ENCODE measurements at regions not wholly inside any gene's neighbourhood (a gene's known extent, or its start where the extent isn't known, plus 50 kb on each side); places are given as distances from the start of the nearest gene placed in this dataset.

DNA sequence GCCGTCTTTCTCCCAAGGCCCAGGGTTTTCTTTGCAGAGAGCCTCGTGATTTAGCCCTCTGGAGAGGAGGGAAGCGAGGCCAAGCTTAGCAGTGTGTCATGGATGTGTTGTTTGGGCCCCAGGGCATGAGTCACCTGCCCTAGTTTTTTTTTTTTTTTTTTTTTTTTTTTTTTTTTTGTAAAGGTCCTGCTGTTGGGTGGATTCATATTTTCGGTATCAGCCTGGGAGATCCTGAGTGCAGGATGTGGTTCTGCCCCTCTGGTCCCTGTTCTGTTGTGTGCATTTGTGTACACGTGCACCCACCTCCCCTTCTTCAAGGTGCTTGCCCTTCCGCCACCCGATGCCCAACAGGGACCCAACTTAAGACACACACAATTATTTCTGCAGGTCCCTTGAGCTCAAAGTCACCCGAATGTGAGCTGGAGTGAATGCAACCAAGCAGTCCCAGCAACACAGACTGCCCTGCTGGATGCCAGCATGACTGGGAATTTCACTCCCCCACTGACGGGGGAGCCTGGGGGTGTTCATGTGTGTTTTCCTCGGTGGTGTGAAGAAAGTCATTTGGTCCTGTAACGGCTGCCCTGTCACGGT is 265.8 kb upstream of the TNRC6C start:
- TF ChIP-seq, protein P1, sequence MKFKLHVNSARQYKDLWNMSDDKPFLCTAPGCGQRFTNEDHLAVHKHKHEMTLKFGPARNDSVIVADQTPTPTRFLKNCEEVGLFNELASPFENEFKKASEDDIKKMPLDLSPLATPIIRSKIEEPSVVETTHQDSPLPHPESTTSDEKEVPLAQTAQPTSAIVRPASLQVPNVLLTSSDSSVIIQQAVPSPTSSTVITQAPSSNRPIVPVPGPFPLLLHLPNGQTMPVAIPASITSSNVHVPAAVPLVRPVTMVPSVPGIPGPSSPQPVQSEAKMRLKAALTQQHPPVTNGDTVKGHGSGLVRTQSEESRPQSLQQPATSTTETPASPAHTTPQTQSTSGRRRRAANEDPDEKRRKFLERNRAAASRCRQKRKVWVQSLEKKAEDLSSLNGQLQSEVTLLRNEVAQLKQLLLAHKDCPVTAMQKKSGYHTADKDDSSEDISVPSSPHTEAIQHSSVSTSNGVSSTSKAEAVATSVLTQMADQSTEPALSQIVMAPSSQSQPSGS (CRISPR knock-in tag; IDR thresholded peaks at IDR 0.05), result no peak
- TF ChIP-seq ZNF891 (CRISPR knock-in tag; IDR thresholded peaks at IDR 0.05) (no peak), MBD4 (IDR thresholded peaks at IDR 0.05; ENCODE audit: borderline replicate concordance, low read length) (no peak), POLR2A (IDR thresholded peaks at IDR 0.05; ENCODE audit: insufficient read depth in 1 of 2, low read depth in 2 of 2, low read length in 2 of 2) (no peak), MYC (CRISPR knock-in tag; IDR thresholded peaks at IDR 0.05; ENCODE audit: borderline replicate concordance) (no peak), EED (CRISPR knock-in tag; IDR thresholded peaks at IDR 0.05) (no peak), SMARCC2 (IDR thresholded peaks at IDR 0.05) (no peak), NR2F6 (IDR thresholded peaks at IDR 0.05) (no peak), NR2F6 (CRISPR knock-in tag; IDR thresholded peaks at IDR 0.05) (no peak), SOX6 (IDR thresholded peaks at IDR 0.05) (no peak), SOX6 (CRISPR knock-in tag; IDR thresholded peaks at IDR 0.05) (no peak), EZH2 (conservative IDR thresholded peaks at IDR 0.05; ENCODE audit: low read depth, low read length) (no peak), ZNF230 (CRISPR knock-in tag; IDR thresholded peaks at IDR 0.05) (no peak)
- TF ChIP-seq, protein P2, sequence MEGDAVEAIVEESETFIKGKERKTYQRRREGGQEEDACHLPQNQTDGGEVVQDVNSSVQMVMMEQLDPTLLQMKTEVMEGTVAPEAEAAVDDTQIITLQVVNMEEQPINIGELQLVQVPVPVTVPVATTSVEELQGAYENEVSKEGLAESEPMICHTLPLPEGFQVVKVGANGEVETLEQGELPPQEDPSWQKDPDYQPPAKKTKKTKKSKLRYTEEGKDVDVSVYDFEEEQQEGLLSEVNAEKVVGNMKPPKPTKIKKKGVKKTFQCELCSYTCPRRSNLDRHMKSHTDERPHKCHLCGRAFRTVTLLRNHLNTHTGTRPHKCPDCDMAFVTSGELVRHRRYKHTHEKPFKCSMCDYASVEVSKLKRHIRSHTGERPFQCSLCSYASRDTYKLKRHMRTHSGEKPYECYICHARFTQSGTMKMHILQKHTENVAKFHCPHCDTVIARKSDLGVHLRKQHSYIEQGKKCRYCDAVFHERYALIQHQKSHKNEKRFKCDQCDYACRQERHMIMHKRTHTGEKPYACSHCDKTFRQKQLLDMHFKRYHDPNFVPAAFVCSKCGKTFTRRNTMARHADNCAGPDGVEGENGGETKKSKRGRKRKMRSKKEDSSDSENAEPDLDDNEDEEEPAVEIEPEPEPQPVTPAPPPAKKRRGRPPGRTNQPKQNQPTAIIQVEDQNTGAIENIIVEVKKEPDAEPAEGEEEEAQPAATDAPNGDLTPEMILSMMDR (CRISPR knock-in tag; IDR thresholded peaks at IDR 0.05), result no peak
- TF ChIP-seq, protein P3, sequence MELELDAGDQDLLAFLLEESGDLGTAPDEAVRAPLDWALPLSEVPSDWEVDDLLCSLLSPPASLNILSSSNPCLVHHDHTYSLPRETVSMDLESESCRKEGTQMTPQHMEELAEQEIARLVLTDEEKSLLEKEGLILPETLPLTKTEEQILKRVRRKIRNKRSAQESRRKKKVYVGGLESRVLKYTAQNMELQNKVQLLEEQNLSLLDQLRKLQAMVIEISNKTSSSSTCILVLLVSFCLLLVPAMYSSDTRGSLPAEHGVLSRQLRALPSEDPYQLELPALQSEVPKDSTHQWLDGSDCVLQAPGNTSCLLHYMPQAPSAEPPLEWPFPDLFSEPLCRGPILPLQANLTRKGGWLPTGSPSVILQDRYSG (CRISPR knock-in tag; IDR thresholded peaks at IDR 0.05), result no peak

Measured in HepG2 (cell line).